ENCODE measurements at regions not wholly inside any gene's neighbourhood (a gene's known extent, or its start where the extent isn't known, plus 50 kb on each side); places are given as distances from the start of the nearest gene placed in this dataset.
"Not testable (repeated sequence)": the region's sequence is repeated elsewhere in the genome, so short reads cannot be mapped to it uniquely, and the experiment has no call there.

DNA sequence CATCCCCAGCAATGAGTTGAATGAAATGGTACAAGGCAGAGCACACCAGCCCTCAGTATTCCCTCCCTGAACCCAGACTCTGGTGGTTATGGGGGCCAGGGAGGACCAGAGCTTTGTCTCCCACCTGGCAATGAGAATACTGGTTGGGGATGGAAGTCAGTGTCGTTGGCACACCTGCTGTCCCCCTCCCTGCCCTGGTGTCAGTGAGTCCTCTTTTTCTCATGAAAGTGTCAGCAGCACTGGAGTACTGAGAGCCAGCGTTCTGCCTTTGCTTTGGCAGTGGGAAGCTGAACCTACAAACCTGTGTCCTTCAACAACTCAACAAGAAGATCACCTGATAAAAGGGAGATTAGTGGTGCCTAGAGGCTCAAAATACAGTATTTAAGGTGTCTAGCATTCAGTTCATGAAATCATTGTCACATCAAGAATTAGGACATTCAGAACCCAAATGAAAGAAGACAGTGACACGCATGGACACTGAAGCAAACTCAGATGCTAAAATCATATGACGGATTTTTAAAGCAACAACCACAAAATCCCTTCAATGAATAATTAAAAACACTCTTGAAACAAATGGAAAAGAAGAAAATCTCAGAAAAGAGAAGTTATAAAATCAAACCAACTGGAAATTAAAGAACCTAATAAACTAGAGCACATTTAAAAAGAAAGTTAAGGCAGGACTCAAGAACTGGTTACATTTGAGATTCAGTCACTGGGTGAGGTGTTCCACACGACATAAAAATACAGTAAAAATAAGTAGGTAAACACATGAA, 77.5 kb upstream of the VPREB1 start:
- TF ChIP-seq, protein P1, sequence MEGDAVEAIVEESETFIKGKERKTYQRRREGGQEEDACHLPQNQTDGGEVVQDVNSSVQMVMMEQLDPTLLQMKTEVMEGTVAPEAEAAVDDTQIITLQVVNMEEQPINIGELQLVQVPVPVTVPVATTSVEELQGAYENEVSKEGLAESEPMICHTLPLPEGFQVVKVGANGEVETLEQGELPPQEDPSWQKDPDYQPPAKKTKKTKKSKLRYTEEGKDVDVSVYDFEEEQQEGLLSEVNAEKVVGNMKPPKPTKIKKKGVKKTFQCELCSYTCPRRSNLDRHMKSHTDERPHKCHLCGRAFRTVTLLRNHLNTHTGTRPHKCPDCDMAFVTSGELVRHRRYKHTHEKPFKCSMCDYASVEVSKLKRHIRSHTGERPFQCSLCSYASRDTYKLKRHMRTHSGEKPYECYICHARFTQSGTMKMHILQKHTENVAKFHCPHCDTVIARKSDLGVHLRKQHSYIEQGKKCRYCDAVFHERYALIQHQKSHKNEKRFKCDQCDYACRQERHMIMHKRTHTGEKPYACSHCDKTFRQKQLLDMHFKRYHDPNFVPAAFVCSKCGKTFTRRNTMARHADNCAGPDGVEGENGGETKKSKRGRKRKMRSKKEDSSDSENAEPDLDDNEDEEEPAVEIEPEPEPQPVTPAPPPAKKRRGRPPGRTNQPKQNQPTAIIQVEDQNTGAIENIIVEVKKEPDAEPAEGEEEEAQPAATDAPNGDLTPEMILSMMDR (IDR thresholded peaks at IDR 0.05), result no peak
- Histone ChIP-seq H3K9me3 (no peaks in the 10 kb centered on the region), H3K36me3 (no peaks in the 10 kb centered on the region), H3K27ac (no peak overlapping the region), H3K4me3 (no peak overlapping the region), H3K4me1 (no peaks in the 10 kb centered on the region), H3K27me3 (no peaks in the 10 kb centered on the region)
- no peak for DNase-seq (ENCODE audit: low spot score in 2 of 2)
- intact Hi-C loops (cut with DNase I), result no loop called here

DNA sequence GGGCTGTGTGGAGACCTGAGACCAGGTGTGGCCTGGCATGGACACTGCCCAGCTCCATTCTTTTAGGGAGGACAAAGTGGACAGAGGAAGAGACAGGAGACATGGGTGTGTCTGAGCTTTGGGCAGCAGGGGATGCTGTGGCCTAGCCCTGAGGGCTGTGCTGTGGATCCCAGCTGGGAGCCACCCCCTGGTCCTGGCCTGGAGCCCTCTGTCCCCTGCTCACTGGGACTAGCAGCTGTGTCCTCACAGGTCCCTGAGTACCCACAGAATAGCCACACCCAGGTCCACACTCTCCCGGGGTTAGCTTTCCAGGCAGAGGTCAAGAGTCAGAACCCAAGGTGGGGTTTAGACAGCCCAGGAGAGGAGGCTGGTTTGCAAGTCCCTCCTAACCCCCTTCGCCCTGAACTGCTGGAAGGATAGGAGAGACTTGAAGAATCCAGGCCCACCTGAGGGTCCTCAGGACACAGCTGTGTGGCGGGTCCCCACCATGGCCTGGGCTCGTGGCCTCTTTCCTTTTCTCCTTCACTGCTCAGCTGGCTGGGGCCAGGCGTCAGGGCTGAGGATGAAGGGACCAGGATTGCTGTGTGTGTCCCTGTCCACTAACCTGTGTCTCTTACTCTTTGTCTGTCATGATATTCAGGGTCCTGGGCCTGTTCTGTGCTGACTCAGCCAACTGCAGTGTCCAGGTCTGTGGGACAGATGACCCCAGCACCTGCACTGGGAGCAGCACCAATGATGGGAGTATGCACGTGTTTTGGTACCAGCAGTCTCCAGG, 78.5 kb upstream of the VPREB1 start:
- Histone ChIP-seq H3K36me3 (no peaks in the 10 kb centered on the region), H3K9me3 (no peaks in the 10 kb centered on the region), H3K4me1 (no peaks in the 10 kb centered on the region), H3K4me3 (no peak overlapping the region), H3K27me3 (no peaks in the 10 kb centered on the region), H3K27ac (no peak overlapping the region)
- no peak for DNase-seq (ENCODE audit: low spot score in 2 of 2)
- TF ChIP-seq, protein P1 (IDR thresholded peaks at IDR 0.05), result no peak
- intact Hi-C loops (cut with DNase I), result no loop called here

DNA sequence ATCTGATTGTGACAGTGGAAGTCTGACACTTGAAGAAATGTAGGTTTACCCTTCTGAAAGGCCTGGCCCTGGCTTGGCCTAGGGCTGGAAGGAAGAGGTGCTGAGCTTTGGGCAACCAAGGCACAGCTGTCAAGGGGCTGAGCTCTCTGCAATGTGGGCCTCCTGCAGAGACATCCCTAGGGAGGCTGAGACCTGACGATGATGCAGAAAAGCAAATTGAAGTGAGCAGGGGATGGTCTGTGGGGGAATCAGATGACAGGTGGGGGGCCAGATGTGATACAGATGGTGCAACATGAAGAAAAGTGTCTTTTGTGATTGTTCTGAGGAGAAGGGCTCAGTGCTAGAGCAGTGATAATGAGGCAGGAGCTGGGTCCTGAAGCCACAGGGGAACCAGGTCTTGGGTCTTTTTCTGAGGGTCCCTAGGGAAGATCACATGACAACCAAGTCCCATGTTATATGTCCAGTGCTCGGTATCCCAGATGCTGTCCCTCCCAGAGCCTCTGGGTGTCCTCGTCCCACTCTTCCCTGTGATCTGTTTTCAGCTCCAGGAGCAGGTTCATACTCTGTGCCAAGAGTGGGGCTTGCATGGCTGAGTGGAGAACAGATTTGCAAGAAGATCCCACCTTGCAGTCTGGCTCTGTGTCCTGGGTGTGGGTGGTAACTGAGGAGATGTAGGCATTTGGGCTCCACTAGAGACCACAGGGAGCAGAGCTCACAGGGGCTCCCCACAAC, 79.9 kb upstream of the VPREB1 start:
- Histone ChIP-seq H3K27me3 (no peaks in the 10 kb centered on the region), H3K9me3 (no peaks in the 10 kb centered on the region), H3K4me1 (no peaks in the 10 kb centered on the region), H3K27ac (no peak overlapping the region), H3K36me3 (no peaks in the 10 kb centered on the region), H3K4me3 (no peak overlapping the region)
- TF ChIP-seq, protein P1 (IDR thresholded peaks at IDR 0.05), result no peak
- DNase-seq (ENCODE audit: low spot score in 2 of 2), result no peak
- intact Hi-C loops (cut with DNase I), result no loop called here

DNA sequence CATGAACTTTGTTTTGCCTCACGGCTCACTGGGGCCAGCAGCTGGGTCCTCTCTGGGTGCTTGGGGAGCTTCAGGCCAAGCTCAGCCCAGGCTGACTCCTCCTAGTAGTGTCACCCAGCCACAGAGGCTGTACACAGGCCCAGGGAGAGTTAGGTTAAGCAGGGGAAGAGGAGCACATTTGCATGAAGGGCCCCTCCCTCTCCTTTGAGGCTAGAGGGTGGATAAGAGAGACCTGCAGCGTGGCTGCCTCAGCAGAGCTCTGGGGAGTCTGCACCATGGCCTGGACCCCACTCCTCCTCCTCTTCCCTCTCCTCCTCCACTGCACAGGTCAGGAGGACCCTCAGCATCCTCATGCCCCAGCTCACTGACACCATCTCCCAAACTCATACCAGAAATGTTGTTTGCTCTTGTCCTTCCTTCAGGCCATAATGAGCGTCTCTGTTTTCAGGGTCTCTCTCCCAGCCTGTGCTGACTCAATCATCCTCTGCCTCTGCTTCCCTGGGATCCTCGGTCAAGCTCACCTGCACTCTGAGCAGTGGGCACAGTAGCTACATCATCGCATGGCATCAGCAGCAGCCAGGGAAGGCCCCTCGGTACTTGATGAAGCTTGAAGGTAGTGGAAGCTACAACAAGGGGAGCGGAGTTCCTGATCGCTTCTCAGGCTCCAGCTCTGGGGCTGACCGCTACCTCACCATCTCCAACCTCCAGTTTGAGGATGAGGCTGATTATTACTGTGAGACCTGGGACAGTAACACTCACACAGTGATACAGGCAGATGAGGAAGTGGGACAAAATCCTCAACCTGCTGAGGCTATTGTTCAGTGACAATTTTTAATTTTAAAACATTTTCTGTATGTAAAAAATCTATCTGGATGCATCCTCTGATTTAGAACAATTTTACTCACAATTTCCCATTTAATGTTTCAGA, 82.4 kb upstream of the VPREB1 start:
- Histone ChIP-seq H3K27ac (no peak overlapping the region), H3K27me3 (no peaks in the 10 kb centered on the region), H3K4me3 (no peak overlapping the region), H3K9me3 (no peaks in the 10 kb centered on the region), H3K4me1 (no peaks in the 10 kb centered on the region), H3K36me3 (no peaks in the 10 kb centered on the region)
- TF ChIP-seq, protein P1 (IDR thresholded peaks at IDR 0.05), result no peak
- intact Hi-C loops (cut with DNase I), result no loop called here
- DNase-seq (ENCODE audit: low spot score in 2 of 2), result no peak

DNA sequence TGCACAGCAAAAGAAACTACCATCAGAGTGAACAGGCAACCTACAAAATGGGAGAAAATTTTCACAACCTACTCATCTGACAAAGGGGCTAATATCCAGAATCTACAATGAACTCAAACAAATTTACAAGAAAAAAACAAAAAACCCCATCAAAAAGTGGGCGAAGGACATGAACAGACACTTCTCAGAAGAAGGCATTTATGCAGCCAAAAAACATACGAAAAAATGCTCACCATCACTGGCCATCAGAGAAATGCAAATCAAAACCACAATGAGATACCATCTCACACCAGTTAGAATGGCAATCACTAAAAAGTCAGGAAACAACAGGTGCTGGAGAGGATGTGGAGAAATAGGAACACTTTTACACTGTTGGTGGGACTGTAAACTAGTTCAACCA, 83.8 kb upstream of the VPREB1 start:
- H3K4me3 ChIP-seq; H3K36me3 ChIP-seq; intact Hi-C loops (cut with DNase I); H3K9me3 ChIP-seq; DNase-seq (ENCODE audit: low spot score in 2 of 2); H3K27ac ChIP-seq; H3K4me1 ChIP-seq; H3K27me3 ChIP-seq: not testable (repeated sequence)
